Activated CD4-positive, alpha-beta T cell treated with anti-CD3 and anti-CD28 coated beads, Interleukin-2, amount 50 U/mL, for 48 hours (primary cell): ENCODE measurements at regions not wholly inside any gene's neighbourhood (a gene's known extent, or its start where the extent isn't known, plus 50 kb on each side); places are given as distances from the start of the nearest gene placed in this dataset.
"Not testable (repeated sequence)": the region's sequence is repeated elsewhere in the genome, so short reads cannot be mapped to it uniquely, and the experiment has no call there.

Experiments used
- DNase-seq, 2 experiments: peaks; one replicate each; pipeline ENCODE4 v3.0.0-alpha.2; 2020

DNA sequence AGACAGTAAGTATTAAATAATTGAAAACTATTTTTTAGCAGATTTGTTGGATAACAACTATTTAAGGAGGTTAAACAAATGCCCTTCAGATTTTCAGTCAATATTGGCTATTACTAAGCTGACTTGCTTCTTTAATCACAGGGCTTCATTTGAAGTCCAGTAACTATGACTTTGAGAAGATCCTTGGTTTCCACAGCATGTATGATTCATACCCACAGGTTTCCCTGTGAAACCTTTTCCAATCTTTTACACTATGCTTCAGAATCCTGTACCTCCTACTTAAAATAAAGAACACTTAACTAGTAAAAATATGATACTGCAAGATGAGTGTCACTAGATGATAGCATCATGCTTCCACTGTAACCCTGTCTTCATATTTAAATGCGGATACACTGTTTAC lies 211.9 kb downstream of the SPATA31A1 start:
- not testable (repeated sequence) for DNase-seq

DNA sequence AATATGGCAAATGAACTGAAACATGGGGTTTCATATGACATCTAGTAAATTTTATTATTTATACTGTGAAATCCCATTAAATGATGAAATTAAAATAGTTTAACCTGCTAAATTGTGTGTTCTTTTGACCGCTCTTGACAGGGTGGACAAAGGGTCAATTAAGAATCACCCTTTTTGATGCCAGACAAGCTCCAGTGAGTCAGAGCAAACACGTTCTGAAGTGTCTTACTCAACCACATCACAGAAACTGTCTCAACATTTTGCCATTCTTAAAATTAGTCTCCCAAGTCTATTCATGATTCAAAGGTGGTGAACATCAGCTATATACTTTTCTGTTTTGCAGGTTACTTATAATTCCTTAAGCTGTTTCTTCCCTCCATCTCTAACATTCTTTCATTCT lies 213.4 kb downstream of the SPATA31A1 start:
- not testable (repeated sequence) for DNase-seq

DNA sequence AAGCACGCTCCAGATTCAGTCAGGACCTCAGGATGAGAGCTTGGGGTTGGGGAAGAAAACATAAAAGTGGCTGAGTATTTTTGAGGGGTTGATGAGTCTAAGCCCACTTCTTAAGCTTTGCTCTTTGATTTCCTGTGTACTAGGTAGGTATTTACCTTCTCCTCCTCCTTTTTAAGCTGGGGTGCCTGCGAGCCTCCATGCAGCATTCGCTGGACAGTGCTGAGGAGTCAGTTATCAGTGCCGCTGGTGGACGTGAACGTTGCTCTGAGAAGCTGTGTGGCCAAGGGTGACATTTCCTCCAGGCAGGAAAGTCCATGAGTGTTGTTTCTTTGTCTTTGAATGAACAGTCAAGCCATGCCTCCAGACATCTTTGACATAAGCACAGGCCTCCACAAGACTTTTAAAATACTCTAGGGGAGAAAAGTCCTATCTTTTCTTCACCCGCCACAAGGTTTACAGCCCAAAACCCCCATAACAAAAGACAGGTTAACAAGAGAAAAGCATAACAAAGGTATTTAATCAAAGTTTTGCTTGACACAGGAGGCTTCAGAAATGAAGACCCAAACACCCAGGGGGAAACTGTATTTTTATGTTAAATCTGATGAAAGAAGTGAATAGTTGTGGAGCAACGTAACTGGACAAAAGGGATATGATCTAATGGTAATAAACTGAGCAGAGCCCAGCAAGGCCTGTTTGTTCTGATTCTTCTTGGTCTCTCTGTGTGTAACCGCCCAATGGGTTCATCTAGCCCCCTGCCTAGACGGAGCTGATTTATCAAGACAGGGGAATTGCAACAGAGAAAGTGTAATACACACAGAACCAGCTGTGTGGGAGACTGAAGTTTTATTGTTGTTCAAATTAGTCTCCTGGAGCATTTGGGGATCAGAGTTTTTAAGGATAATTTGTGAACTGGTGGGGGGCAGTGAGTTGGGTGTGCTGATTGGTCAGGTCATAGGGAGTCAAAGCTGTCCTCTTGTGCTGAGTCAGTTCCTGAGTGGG lies 217.9 kb downstream of the SPATA31A1 start:
- not testable (repeated sequence) for DNase-seq

DNA sequence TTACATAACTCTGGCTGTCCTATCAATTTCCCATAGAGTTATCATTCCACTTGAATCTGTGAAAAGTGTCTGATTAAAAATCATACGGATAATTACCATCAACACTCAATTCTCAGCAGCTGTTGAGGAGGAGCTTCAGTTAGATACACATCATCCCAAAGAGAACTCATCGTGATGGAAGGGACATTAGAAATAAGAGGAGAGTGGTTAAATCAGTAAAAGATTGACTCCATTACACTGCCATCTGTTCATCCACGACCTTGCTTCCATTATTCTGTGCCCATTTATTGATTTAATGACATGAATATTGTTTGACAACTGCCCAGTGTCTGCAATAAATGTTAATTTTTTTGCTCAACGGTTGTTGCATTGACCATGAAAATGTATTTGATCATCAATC lies 223.5 kb downstream of the SPATA31A1 start:
- not testable (repeated sequence) for DNase-seq

DNA sequence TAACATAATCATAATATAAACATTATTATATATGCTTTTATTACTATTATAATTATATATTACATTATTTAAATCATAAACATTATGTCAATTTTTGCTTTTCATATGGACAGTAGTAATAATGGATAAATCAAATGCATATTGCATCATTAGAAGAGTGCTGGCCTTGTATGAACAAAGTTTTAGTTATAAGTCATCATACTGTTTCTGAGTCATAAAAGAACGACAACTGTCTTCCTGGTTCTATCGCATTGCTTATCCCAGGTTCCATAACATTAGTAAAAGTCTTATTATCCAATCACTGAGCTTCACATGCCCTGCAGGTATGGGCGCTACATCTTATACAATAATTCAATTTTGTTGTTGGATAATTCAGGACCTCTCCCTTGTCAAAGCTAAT lies 225.8 kb downstream of the SPATA31A1 start:
- not testable (repeated sequence) for DNase-seq

DNA sequence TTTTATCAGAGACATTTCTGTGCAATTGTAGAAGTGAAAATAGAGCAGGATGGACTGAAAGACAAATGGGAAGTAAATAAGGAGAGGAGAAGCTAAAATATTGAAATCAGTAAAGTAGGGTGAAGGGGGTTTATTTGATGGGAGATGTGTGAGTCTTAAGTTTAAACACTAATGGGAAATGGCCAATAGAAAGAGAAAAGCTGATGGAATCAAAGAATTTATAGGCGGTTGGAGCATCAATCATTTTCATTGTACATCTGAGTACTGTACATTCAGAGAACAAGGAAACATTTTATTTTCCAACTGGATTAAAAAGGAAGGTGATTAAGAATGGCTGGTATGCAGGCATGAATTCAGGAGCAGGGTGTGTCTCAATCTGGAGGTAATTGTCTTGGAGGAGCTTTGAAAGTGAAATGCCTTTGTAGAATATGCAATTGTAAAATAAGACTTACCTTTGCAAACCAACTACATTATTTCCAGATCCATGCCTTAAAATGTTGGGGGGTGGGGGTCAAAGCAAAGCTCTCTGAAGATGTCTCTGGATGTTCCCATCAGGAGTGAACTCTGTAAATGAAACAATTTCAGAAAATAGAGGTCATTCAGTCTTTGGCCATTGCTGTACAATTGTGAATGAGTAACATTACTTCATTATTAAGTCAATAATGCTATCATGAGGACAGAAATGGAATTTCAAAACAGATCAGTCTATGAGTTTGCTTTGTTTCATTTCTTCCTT lies 227.4 kb downstream of the SPATA31A1 start:
- DNase-seq: not testable (repeated sequence)

DNA sequence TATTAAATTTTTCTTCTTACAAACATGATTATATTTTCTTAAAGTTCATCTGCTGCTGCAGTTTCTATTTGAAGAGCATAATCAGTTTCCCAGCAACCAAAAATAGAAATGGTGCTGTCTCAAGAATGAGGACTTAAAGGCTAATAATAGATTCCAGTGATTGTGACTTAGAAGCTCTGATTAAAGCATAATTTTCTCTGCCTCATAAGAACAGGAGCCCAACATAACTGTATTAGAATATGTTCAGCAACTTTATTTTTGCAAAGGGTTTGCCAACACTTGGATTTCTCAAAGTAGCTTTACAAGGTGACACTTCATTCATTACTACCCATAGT lies 227.9 kb downstream of the SPATA31A1 start:
- DNase-seq: not testable (repeated sequence)

DNA sequence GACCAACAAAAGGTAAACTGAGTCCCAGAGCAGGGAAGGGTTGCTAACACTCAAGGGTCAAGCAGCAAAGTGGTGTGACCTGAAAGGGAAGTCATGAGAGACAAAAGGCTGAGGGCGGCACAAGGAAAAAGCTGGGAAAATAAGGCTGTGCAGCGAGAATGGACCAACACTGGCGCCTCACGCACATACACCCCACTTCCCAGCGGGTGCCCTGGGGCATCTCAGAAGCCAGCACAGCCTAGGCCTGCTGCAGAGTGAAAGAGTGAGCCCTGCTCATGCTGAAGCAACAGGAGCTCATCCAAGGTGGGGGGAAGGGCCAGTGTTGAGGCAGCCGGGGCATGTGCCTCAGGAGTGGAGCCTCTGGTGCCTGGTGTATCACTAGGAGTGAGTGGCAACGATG lies 229.8 kb downstream of the SPATA31A1 start:
- not testable (repeated sequence) for DNase-seq

DNA sequence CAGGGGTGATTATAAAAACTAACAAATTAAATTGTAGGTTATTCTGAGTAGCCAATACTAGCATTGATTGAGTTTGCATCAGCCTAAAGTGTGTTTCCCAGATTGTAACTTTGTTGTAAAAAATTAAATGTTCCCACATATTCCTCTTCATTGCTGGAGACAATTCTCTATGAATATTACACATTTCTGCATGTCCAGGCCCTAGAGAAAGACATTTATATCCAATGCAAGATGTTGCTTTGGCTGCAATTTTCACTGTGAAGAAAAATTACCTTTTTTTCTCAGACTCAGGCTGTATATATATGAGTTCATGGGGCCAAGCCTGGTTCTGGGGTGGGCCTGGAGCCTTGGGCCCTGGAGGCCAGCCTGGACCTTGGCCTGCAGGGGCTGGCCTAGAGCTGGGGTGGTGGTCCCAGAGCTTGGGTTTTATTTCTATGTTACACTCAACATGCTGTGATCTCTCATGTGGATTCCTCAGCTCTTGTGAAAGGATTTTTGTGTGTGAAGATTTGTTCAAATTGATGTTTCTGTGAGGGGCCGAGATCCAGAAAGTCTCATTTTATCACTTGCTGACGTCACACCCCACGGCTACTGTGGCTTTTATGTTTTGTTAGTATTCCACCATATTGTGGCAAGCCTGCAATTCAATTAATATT lies 232.5 kb downstream of the SPATA31A1 start:
- DNase-seq: no peak

DNA sequence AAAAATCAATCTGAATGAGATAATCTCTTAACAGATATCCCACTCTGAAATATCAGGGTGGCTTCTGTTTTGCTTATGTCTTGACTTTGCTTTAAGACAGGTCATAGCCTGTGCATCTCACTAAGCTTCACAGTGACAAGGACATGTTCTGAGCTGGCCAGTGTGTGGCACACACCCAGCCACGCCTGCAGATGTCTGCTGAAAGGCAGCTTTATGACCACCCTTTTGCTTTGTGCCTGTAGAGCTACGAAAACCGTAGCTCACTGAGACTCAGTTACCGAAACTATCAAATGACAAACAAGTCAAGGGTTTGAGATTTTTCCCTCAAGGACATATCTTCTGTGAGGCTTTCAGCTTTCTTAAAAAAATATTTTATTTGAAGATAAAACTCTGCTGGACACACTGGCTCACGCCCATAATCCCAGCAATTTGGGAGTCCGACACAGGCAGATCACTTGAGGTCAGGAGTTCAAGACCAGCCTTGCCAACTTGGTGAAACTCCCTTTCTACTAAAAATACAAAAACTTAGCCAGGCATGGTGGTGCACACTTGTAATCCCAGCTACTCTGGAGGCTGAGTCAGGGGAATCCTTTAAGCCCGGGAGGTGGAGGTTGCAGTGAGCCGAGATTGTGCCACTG lies 233.2 kb downstream of the SPATA31A1 start:
- no peak for DNase-seq

DNA sequence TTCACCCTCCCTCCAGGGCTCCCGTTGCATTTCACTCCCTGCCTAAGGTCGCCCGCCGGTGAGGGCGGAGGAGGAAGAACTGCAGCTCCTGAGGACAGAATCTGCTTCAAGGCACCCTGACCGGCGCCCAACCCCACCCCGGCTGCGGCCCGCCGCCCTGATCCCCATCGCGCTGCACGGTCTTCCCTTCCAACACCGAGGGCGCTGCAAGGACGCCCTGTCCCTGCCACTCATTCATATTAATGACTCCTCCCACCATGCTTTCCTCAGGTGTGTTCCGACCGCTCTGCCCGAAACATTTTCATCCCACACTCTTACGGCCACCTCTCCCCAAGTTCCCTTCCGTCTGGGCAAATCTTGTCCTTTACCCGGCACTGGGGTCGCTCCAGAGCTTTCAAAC lies 248.6 kb downstream of the SPATA31A1 start:
- not testable (repeated sequence) for DNase-seq

DNA sequence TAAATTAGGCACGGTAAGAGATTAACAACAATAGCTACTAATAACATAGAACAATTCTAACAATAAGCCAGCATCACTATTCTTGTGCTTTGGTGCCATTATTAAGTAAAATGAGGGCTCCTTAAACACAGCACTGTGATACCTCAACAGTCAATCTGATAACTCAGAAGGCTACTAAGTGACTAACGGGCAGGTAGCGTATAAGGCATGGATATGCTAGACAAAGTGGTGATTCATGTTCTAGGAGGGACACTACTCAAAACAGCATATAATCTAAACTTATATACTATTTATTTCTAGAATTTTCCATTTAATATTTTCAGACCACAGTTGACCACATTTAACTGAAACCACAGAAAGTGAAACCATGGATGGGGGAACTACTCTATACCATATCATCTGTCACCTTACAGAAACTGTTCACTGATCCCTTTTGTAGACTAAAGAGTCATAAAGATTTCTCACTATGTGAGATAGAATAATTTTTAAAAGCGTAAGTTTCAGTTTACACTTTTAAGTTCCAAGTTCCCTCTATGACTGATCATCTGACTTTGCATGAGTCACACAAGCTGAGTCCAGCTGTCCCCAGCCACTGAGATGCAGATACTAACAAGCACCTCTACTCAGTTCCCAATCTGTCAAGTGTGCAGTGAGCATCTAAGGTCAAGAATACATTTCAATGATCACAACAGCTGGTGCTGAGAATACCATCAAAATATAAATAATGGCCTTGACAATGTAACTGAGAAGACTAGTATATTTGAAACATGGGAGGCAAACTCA lies 256.2 kb downstream of the SPATA31A1 start:
- not testable (repeated sequence) for DNase-seq

DNA sequence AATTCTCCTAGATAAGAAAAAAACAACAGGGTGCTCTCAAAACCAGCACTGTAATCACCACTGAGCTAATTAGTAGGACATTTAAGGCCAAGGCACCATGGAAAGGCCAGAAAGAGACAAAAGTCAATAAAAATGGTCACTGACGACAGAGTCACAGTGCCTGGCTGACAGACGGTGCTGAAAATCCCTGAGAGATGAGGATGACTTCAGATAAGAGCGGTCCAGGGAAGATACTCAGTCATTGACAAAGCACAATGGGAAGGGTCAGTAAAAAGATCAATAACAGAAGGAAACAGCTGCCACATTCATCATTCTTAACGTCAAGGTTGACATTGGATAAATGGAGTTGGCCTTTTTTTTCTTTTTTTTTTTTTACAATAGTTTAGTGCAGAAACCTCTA lies 261.0 kb downstream of the SPATA31A1 start:
- not testable (repeated sequence) for DNase-seq

DNA sequence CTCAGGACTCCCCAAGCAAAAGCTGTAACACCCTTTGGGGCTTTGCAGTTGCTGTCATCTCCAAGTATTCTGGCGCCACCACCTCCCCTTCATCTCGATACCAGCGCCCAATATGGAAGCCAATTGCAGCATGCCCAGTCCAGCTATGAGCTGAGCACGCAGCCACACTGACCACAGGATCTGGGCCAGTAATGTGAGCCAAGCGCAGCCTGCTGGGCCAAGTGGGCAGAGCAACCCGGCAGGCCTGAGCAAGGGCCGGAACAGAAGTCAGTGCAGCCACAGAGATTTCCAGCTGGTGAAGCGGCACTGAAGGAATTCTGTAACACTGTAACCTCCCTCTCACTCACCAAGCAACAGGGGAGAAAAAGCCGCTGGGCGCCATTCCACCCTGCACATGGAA lies 268.6 kb downstream of the SPATA31A1 start:
- not testable (repeated sequence) for DNase-seq

DNA sequence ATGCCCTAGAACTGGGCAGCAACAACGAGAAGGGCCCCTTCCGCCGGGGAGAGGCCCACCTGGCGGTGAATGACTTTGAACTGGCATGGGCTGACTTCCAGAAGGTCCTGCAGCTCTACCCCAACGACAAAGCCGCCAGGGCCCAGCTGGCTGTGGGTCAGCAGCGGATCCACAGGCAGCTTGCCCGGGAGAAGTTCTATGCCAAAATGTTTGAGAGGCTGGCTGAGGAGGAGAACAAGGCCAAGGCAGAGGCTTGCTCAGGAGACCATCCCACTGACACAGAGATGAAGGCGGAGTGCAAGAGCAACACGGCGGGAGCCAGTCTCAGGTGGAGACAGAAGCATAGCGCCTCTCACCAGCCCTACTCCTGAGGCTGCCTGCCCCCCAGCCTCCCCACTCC lies 276.6 kb downstream of the SPATA31A1 start:
- not testable (repeated sequence) for DNase-seq

DNA sequence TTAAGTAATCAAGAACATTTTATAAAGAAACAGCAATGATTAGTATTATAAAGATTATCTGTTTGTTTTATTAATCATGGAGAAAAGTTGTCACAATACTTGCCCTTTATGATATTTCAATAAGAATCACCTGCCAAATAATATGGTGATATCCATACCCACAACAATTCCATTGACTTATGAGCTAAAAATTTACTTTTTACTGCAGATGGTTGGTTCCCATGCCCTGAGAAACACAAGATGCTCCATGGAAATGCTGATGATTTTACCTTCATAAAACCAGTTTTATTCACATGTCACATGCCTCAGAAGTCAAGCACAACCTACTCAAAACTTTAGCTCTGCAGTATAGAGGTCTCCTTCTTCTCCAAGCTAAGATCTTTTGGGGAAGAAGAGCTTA lies 293.6 kb downstream of the SPATA31A1 start:
- not testable (repeated sequence) for DNase-seq

DNA sequence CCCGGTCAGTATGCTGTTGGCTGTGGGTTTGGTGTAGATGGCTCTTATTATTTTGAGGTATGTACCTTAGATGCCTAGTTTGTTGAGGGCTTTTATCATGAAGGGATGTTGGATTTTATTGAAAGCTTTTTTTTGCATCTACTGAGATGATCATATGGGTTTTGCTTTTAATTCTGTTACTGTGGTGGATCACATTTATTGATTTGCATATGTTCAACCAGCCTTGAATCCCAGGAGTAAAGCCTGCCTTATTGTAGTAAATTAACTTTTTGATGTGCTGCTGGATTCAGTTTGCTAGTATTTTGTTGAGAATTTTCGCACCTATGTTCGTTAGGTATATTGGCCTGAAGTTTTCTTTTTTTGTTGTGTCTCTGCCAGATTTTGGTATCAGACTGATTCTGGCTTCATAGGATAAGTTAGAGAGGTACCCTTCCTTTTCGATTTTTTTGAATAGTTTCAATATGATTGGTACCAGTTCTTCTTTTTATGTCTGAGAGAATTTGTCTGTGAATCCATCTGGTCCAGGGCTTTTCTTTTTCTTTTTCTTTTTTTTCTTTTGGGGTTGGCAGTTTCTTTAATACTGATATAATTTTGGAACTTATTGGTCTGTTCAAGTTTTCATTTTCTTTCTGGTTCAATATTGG lies 301.6 kb downstream of the SPATA31A1 start:
- not testable (repeated sequence) for DNase-seq

DNA sequence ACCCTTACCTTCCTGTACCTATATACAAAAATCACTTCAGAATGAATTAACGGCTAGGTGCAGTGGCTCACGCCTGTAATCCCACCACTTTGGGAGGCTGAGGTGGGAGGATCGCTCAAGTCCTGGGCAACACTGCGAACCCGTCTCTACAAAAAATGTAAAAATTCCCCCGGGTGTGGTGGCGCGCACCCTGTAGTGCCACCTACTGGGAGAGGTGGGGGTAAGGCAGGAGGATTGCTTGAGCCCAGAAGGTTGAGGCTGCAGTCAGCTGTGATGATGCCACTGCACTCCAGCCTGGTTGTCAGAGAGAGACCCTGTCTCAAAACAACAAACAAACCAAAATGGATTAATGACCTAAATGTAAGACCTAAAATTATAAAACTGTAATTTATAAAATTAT lies 307.6 kb downstream of the SPATA31A1 start:
- not testable (repeated sequence) for DNase-seq

DNA sequence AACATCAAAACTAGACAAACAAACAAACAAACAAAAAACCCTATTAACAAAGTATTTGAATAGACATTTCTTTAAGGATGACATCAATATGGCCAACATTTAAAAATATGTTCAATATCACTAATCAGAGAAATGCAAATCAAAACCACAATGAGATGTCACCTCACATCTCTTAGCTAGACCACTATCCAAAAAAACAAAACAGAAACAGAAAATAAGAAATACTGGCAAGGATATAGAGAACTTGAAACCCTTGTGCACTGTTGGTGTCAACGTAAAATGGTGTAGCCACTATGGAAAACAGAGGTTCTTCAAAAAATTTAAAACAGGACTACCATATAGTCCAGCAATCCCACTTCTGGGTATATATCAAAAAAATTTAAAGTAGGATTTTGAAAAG lies 308.2 kb downstream of the SPATA31A1 start:
- not testable (repeated sequence) for DNase-seq

DNA sequence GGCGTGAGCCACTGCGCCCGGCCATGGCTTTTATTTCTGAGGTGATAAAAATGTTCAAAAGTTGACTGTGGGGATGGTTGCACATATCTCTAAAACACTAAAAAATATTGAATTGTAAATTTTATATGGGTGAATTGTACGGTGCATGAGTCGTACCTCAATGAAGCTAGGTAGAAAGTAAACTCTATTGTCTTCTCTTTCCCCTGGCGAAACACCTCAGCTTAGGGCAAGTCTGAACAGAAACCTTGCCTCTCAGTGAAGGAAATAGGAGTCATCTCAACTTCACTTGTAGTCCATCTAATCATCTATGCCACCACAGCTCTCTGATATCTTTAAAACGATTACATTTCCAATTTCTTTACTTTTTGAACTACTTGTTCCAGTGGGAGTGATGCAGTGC lies 309.6 kb downstream of the SPATA31A1 start:
- not testable (repeated sequence) for DNase-seq
